HG02970 (cell line): ENCODE measurements at regions not wholly inside any gene's neighbourhood (a gene's known extent, or its start where the extent isn't known, plus 50 kb on each side); places are given as distances from the start of the nearest gene placed in this dataset.

Source experiments
- ATAC-seq: cut with Tn5 transposase; IDR thresholded peaks from one replicate; pipeline ENCODE4 v1.9.1; 2021; ENCODE audit warnings: mild to moderate bottlenecking, moderate library complexity, moderate number of reproducible peaks; ENCODE audit not compliant: unreplicated experiment, low FRiP score

DNA sequence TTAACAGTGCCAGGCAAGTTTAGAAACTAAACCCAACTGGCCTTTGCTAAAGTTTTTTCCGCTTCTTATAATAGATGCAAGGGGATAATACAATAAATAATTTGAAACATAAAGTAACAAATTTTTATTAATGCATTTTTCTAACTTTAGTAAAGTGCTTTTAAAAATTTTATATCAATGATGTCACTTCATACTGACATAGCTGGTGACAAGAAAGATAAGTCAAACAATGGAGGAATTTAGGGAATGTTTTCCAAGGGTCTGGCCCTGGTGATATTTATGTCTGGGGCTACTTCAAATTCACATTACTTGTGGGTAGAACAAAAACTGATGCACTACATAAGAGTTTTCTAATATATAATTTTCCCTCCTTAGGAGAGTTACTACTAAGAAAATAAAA, 61.2 kb upstream of the CBLN2 start:
- ATAC-seq, result no peak

DNA sequence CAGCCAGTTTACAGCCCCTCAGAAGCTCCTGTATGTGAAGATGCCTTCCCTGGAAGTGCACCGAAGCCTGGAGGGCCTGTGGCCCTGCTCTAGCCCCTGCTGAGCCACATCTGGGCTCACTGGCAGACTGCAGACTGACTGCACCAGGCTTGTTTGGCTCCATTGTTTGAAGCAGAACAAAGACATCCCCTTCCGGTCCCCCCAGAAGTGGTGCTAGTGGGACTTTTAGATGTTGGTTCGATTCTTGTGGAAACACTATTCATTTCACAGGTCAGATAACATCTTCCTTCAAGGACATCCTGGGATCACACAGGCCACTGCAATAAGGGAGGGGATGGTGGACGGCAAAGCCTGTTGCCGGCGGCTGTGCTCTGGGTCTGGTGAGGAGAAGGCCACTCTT, 57.8 kb upstream of the CBLN2 start:
- ATAC-seq, result no peak

DNA sequence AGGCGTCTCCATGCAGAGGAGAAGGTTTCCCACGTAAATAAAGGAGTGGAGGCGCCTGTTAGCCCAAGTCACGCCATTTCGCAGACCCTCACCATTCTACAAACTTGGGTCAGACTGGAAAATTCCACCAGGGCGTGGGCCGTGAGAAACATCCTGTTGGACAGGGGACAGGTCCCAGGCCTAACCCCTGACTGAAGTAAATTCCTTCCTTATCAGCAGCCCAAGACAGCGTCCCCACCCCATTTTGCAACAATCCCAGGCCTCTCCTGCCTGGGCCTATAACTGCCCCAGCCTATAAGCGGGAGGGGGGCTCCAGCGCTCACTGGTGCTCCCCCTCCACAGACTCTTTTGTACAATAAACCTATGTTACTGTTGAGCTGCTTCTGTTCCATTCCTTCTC, 57.3 kb upstream of the CBLN2 start:
- no peak for ATAC-seq
